ENCODE measurements at regions not wholly inside any gene's neighbourhood (a gene's known extent, or its start where the extent isn't known, plus 50 kb on each side); places are given as distances from the start of the nearest gene placed in this dataset.

- TF ChIP-seq CTCF (IDR thresholded peaks at IDR 0.05) (no peak), POLR2AphosphoS5 (IDR thresholded peaks at IDR 0.05; ENCODE audit: insufficient read depth in 1 of 2, low read depth in 1 of 2) (no peak), POLR2A (IDR thresholded peaks at IDR 0.05) (no peak)
These were observed 1118.8 kb upstream of the MAP3K7 start for GRCh38 chr6:91705646-91706045.
